IMR-90 (cell line): ENCODE measurements at regions not wholly inside any gene's neighbourhood (a gene's known extent, or its start where the extent isn't known, plus 50 kb on each side); places are given as distances from the start of the nearest gene placed in this dataset.
A peak's percentile ranks its signal among the peaks of the same experiment; 100 is the strongest.

ENCODE experiments used
- ATAC-seq: fragments of 200-7000 bp; cut with Tn5 transposase; 2 replicates; pipeline ENCODE4 v1.9.1; 2020; ENCODE audit warnings: low read depth, mild to moderate bottlenecking, moderate library complexity
- BruUV-seq: library from RNA; stranded (reverse); fragments of 400-500 nt; replicated peaks from 2 replicates; lab custom pipeline; 2021; lab: Mats Ljungman, UMichigan
- CTCF ChIA-PET: fragments of 300-600 bp; formaldehyde crosslinking; extraction: SDS; loops from one replicate; lab custom pipeline; 2021; ENCODE audit warnings: antibody characterized with exemption; lab: Yijun Ruan, JAX
- POLR2A ChIA-PET: fragments of 300-600 bp; sonication (Branson Sonifier 250); formaldehyde crosslinking; loops from one replicate; lab custom pipeline; 2022; ENCODE audit warnings: antibody characterized with exemption; ENCODE audit not compliant: unreplicated experiment; lab: Charles Lee
- DNase-seq: peaks from one replicate; pipeline ENCODE4 v3.0.0; 2013
- H2AFZ ChIP-seq: replicated peaks from 2 replicates; pipeline ENCODE3; 2013; ENCODE audit warnings: low read length, mild to moderate bottlenecking; ENCODE audit not compliant: poor library complexity
- H2AK5ac ChIP-seq: 2 replicates; pipeline ENCODE4 v1.6.1; 2013; ENCODE audit warnings: low read depth, low read length, inconsistent platforms
- H2AK9ac ChIP-seq: replicated peaks from 2 replicates; pipeline ENCODE3; 2013; ENCODE audit warnings: mild to moderate bottlenecking, low read depth, low read length, moderate library complexity; ENCODE audit not compliant: poor library complexity
- H2BK120ac ChIP-seq: 2 replicates; pipeline ENCODE4 v1.6.1; 2013; ENCODE audit warnings: low read depth, low read length, inconsistent platforms
- H2BK15ac ChIP-seq: 3 replicates; pipeline ENCODE4 v1.6.1; 2013; ENCODE audit warnings: low read depth, low read length, inconsistent platforms
- H2BK20ac ChIP-seq: 2 replicates; pipeline ENCODE4 v1.6.1; 2013; ENCODE audit warnings: low read depth, mild to moderate bottlenecking, inconsistent platforms, low read length, moderate library complexity
- H2BK5ac ChIP-seq: 2 replicates; pipeline ENCODE4 v1.6.1; 2013; ENCODE audit warnings: mild to moderate bottlenecking, low read depth, low read length, inconsistent platforms; ENCODE audit not compliant: poor library complexity, severe bottlenecking
- H3K14ac ChIP-seq: replicated peaks from 2 replicates; pipeline ENCODE4 v1.6.1; 2013; ENCODE audit warnings: low read depth, low read length, inconsistent platforms
- H3K18ac ChIP-seq: 2 replicates; pipeline ENCODE4 v1.6.1; 2013; ENCODE audit warnings: low read depth, low read length, control low read depth
- H3K23ac ChIP-seq: 2 replicates; pipeline ENCODE4 v1.6.1; 2013; ENCODE audit warnings: low read depth, low read length, inconsistent platforms
- H3K27ac ChIP-seq: 2 replicates; pipeline ENCODE4 v1.5.1; 2013; ENCODE audit warnings: mild to moderate bottlenecking, control low read depth, low read length; ENCODE audit not compliant: insufficient read depth
- H3K27me3 ChIP-seq: 2 replicates; pipeline ENCODE4 v1.6.1; 2013; ENCODE audit warnings: low read length; ENCODE audit not compliant: control insufficient read depth, insufficient read depth
- H3K36me3 ChIP-seq: 2 replicates; pipeline ENCODE4 v1.6.1; 2013; ENCODE audit warnings: low read length, mixed read lengths; ENCODE audit not compliant: control insufficient read depth, insufficient read depth
- H3K4ac ChIP-seq: 2 replicates; pipeline ENCODE4 v1.6.1; 2013; ENCODE audit warnings: low read depth, low read length, inconsistent platforms
- H3K4me1 ChIP-seq: 2 replicates; pipeline ENCODE4 v1.6.1; 2013; ENCODE audit warnings: low read length, mixed read lengths; ENCODE audit not compliant: control insufficient read depth, insufficient read depth
- H3K4me2 ChIP-seq: 2 replicates; pipeline ENCODE4 v1.6.1; 2013; ENCODE audit warnings: low read depth, mild to moderate bottlenecking, control low read depth, low read length, moderate library complexity
- H3K4me3 ChIP-seq: 2 replicates; pipeline ENCODE4 v1.5.1; 2013; ENCODE audit warnings: low read depth, mild to moderate bottlenecking, control low read depth, low read length, moderate library complexity; ENCODE audit not compliant: insufficient read depth
- H3K56ac ChIP-seq: 2 replicates; pipeline ENCODE4 v1.6.1; 2013; ENCODE audit warnings: low read length, inconsistent platforms; ENCODE audit not compliant: insufficient read depth; ENCODE audit errors: extremely low read depth
- H3K79me1 ChIP-seq, 2 experiments: 2 replicates each; pipeline ENCODE4 v1.6.1; 2013; ENCODE audit warnings: low read length in 2 of 2, inconsistent platforms in 1 of 2, low read depth in 1 of 2
- H3K9ac ChIP-seq: 2 replicates; pipeline ENCODE4 v1.6.1; 2013; ENCODE audit warnings: low read depth, low read length, control low read depth
- H3K9me1 ChIP-seq: 2 replicates; pipeline ENCODE4 v1.6.1; 2013; ENCODE audit warnings: low read length, inconsistent platforms; ENCODE audit not compliant: insufficient read depth
- H3K9me3 ChIP-seq: 2 replicates; pipeline ENCODE4 v1.6.1; 2013; ENCODE audit warnings: low read length; ENCODE audit not compliant: control insufficient read depth, insufficient read depth
- H4K20me1 ChIP-seq: 2 replicates; pipeline ENCODE4 v1.6.1; 2013; ENCODE audit warnings: low read length, inconsistent platforms; ENCODE audit not compliant: insufficient read depth
- H4K5ac ChIP-seq: 2 replicates; pipeline ENCODE4 v1.6.1; 2013; ENCODE audit warnings: mild to moderate bottlenecking, low read depth, low read length, control low read depth
- H4K8ac ChIP-seq, 2 experiments: 2 replicates each; pipeline ENCODE4 v1.6.1; 2013; ENCODE audit warnings: low read depth in 2 of 2, low read length in 2 of 2, control low read depth in 1 of 2, inconsistent platforms in 1 of 2
- H4K91ac ChIP-seq: 2 replicates; pipeline ENCODE4 v1.6.1; 2013; ENCODE audit warnings: low read depth, low read length, inconsistent platforms; ENCODE audit not compliant: insufficient read depth
- CHD1 ChIP-seq: IDR thresholded peaks from 2 replicates; pipeline ENCODE4 v1.6.1; 2012; ENCODE audit warnings: low read depth, low read length, improper control_type of control experiment
- FOS ChIP-seq: fragments of 150-350 bp; IDR thresholded peaks from 2 replicates; pipeline ENCODE4 v1.6.1; 2016; ENCODE audit warnings: low read depth, low read length
- SMC3 ChIP-seq: fragments of 150-350 bp; IDR thresholded peaks from 2 replicates; pipeline ENCODE4 v1.6.1; 2016; ENCODE audit warnings: low read depth, mild to moderate bottlenecking, antibody characterized with exemption, low read length, moderate library complexity
- WGBS, 2 experiments: methylation state at CpG; one replicate each; pipeline versions ENCODE4 v1.1.5 to v1.1.7; 2013; ENCODE audit warnings: missing lambda C conversion rate in 2 of 2; ENCODE audit not compliant: insufficient read length in 1 of 2; ENCODE audit errors: extremely low coverage in 2 of 2; 5-methylcytosine and 5-hydroxymethylcytosine counted together
- dilution Hi-C: fragments of 300-500 bp; cut with HindIII; formaldehyde crosslinking; loops from one replicate; pipeline ENCODE4 v1.14.3; 2018; ENCODE audit warnings: low sequenced_read_pairs; ENCODE audit not compliant: unreplicated experiment
- in situ Hi-C: fragments of 300-500 bp; cut with MboI; formaldehyde crosslinking; loops from 3 replicates; pipeline ENCODE4 v1.14.3; 2019; ENCODE audit warnings: low sequenced_read_pairs, inconsistent platforms, mixed read lengths
- intact Hi-C: fragments of 100-400 bp; cut with micrococcal nuclease; formaldehyde crosslinking; loops from 2 replicates; pipeline ENCODE4 v1.10.0; 2022

DNA sequence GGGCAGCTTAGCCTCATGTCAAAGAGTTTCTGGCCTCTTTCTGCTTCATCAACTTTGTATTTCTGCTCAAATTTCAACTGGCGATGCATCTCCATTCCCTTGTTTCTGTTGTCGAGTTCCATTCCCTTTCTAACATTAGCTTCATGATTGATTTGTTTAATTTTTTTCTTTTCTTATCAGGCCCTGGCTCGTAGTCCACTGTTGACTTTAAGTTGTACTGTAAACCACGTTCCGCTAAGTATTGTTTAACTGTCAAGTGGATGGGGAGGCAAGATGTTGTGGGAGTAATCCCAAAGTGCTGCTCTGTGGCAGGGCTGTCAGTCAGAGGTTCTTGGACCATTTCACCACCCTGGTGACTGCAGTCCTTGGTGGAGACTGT, 309.1 kb downstream of the PSAT1 start:
- ATAC-seq (peak; percentile 35; the same call in 1 of the 2 replicates), DNase-seq (peak; percentile 13)
- no peak overlapping the region for H2AK9ac ChIP-seq
- H3K23ac ChIP-seq, result peak overlapping the region; percentile 58; the same call in 1 of the 2 replicates
- ChIA-PET POLR2A (no interaction called here), CTCF (no interaction called here)
- peaks cover 6% of the 10 kb centered on the region for H3K4me1 ChIP-seq
- intact Hi-C loops (loop anchor here (5.0 kb wide), 1 partner anchor 966 kb away; the partner anchor contains the start of gene TLE4), in situ Hi-C loops (loop anchor here (10.0 kb wide), 1 partner anchor 519 kb away; no protein-coding TSS in a partner anchor), dilution Hi-C loops (no loop called here)
- peaks cover 4% of the 10 kb centered on the region; the same call in 1 of the 2 replicates for H3K9me1 ChIP-seq
- no CpG with 5 or more reads among the region's 5 CpGs for WGBS, 2 experiments
- H3K79me1 ChIP-seq, result no peaks in the 10 kb centered on the region
- H4K91ac ChIP-seq, result peak overlapping the region; percentile 80; the same call in 1 of the 2 replicates
- H2AK5ac ChIP-seq, result no peak overlapping the region
- no peak overlapping the region for H3K27ac ChIP-seq
- H3K9ac ChIP-seq, result no peak overlapping the region
- H4K5ac ChIP-seq, result no peak overlapping the region
- peak overlapping the region; percentile 90 for H2BK120ac ChIP-seq
- H2BK20ac ChIP-seq, result peak overlapping the region; percentile 92
- TF ChIP-seq FOS (no peak), CHD1 (no peak), SMC3 (no peak)
- no peaks in the 10 kb centered on the region for H4K20me1 ChIP-seq
- peak overlapping the region; percentile 84 for H3K14ac ChIP-seq
- 0 out of 2 replicates have a peak, but pooled peaks cover 3% of the 10 kb centered on the region for H3K9me3 ChIP-seq
- H2AFZ ChIP-seq, result peak overlapping the region; percentile 85
- H3K4ac ChIP-seq, result peak overlapping the region; percentile 63
- H3K4me3 ChIP-seq, result no peak overlapping the region
- H2BK5ac ChIP-seq, result no peak overlapping the region
- no peak overlapping the region for H3K18ac ChIP-seq
- no peak overlapping the region for H3K56ac ChIP-seq
- peak overlapping the region; percentile 46 to 90; a peak in 3 of 4 replicates for H4K8ac ChIP-seq
- no TSS peak for BruUV-seq
- H3K36me3 ChIP-seq, result no peaks in the 10 kb centered on the region
- H3K4me2 ChIP-seq, result peak overlapping the region; percentile 21
- peak overlapping the region; percentile 82; the same call in 1 of the 3 replicates for H2BK15ac ChIP-seq
- H3K27me3 ChIP-seq, result no peaks in the 10 kb centered on the region
